GM23338 (cell line): ENCODE measurements at regions not wholly inside any gene's neighbourhood (a gene's known extent, or its start where the extent isn't known, plus 50 kb on each side); places are given as distances from the start of the nearest gene placed in this dataset.

Source experiments
- CREB1 ChIP-seq: fragments of 250-450 bp; sonication (Bioruptor Pico); IDR thresholded peaks from 2 replicates; pipeline ENCODE4 v1.5.0; 2020; ENCODE audit warnings: low read depth, mild to moderate bottlenecking, moderate library complexity
- EZH2 ChIP-seq: fragments of 200-600 bp; sonication (generic); IDR thresholded peaks from one replicate; pipeline ENCODE4 v1.8.0; 2017; ENCODE audit warnings: antibody characterized with exemption, mild to moderate bottlenecking, low read depth; ENCODE audit not compliant: unreplicated experiment
- EZH2phosphoT487 ChIP-seq: fragments of 200-600 bp; sonication (generic); IDR thresholded peaks from one replicate; pipeline ENCODE4 v1.8.1; 2018; ENCODE audit warnings: antibody characterized with exemption; ENCODE audit not compliant: unreplicated experiment
- JUNB ChIP-seq: IDR thresholded peaks from one replicate; pipeline ENCODE4 v1.6.1; 2016; ENCODE audit warnings: antibody characterized with exemption; ENCODE audit not compliant: unreplicated experiment
- NANOG ChIP-seq: IDR thresholded peaks from 2 replicates; pipeline ENCODE4 v1.6.1; 2016; ENCODE audit warnings: antibody characterized with exemption, borderline replicate concordance
- POLR2AphosphoS5 ChIP-seq: IDR thresholded peaks from 2 replicates; pipeline ENCODE4 v1.6.1; 2016; ENCODE audit warnings: antibody characterized with exemption, low read depth
- ZNF331 ChIP-seq: fragments of 250-450 bp; sonication (Bioruptor Pico); IDR thresholded peaks from 2 replicates; pipeline ENCODE4 v1.5.0; 2020; ENCODE audit warnings: low read depth, mild to moderate bottlenecking, moderate library complexity
- TF ChIP-seq, protein P1 (sequence below), 2 experiments: fragments of 200-600 bp in 1 of 2; sonication (generic) in 1 of 2; conservative IDR thresholded peaks; 2 replicates each; pipeline versions ENCODE4 v1.5.1 to v1.6.1; 2016 to 2017; ENCODE audit warnings: antibody characterized with exemption in 2 of 2, low read depth in 2 of 2, mild to moderate bottlenecking in 2 of 2, moderate library complexity in 1 of 2
- TF ChIP-seq, protein P2 (sequence below): IDR thresholded peaks from one replicate; pipeline ENCODE4 v1.6.1; 2018; ENCODE audit warnings: antibody characterized with exemption; ENCODE audit not compliant: unreplicated experiment

DNA sequence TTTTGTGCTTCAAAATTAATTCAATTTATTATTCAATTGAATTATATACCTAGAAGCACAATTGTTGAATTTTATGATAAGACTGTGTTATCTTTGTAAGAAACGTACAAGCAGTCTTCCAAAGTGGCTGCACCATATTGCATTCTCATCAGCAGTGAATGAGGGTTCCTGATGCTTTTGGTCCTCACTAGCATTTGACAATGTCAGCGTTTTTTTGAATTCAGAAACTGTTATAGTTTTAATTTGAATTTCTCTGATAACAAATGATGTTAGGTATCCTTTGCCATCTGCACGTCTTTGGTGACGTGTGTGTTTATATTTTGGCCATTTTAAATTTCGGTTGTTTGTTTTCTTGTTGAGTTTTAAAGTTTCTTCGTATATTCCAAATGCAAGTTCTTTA is 553.0 kb upstream of the ZP4 start:
- TF ChIP-seq CREB1 (CRISPR knock-in tag) (no peak), POLR2AphosphoS5 (no peak), EZH2 (no peak), NANOG (no peak), EZH2phosphoT487 (no peak), JUNB (no peak), ZNF331 (CRISPR knock-in tag) (no peak)
- TF ChIP-seq, protein P1, sequence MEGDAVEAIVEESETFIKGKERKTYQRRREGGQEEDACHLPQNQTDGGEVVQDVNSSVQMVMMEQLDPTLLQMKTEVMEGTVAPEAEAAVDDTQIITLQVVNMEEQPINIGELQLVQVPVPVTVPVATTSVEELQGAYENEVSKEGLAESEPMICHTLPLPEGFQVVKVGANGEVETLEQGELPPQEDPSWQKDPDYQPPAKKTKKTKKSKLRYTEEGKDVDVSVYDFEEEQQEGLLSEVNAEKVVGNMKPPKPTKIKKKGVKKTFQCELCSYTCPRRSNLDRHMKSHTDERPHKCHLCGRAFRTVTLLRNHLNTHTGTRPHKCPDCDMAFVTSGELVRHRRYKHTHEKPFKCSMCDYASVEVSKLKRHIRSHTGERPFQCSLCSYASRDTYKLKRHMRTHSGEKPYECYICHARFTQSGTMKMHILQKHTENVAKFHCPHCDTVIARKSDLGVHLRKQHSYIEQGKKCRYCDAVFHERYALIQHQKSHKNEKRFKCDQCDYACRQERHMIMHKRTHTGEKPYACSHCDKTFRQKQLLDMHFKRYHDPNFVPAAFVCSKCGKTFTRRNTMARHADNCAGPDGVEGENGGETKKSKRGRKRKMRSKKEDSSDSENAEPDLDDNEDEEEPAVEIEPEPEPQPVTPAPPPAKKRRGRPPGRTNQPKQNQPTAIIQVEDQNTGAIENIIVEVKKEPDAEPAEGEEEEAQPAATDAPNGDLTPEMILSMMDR (conservative IDR thresholded peaks at IDR 0.05; ENCODE audit: low read depth in 2 of 2) = no peak
- TF ChIP-seq, protein P2, sequence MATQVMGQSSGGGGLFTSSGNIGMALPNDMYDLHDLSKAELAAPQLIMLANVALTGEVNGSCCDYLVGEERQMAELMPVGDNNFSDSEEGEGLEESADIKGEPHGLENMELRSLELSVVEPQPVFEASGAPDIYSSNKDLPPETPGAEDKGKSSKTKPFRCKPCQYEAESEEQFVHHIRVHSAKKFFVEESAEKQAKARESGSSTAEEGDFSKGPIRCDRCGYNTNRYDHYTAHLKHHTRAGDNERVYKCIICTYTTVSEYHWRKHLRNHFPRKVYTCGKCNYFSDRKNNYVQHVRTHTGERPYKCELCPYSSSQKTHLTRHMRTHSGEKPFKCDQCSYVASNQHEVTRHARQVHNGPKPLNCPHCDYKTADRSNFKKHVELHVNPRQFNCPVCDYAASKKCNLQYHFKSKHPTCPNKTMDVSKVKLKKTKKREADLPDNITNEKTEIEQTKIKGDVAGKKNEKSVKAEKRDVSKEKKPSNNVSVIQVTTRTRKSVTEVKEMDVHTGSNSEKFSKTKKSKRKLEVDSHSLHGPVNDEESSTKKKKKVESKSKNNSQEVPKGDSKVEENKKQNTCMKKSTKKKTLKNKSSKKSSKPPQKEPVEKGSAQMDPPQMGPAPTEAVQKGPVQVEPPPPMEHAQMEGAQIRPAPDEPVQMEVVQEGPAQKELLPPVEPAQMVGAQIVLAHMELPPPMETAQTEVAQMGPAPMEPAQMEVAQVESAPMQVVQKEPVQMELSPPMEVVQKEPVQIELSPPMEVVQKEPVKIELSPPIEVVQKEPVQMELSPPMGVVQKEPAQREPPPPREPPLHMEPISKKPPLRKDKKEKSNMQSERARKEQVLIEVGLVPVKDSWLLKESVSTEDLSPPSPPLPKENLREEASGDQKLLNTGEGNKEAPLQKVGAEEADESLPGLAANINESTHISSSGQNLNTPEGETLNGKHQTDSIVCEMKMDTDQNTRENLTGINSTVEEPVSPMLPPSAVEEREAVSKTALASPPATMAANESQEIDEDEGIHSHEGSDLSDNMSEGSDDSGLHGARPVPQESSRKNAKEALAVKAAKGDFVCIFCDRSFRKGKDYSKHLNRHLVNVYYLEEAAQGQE = no peak
